ENCODE measurements at regions not wholly inside any gene's neighbourhood (a gene's known extent, or its start where the extent isn't known, plus 50 kb on each side); places are given as distances from the start of the nearest gene placed in this dataset.

GRCh38 chr10:14435976-14436632 lies 105.4 kb upstream of the FRMD4A start:
- Mint-ChIP-seq H3K9me3 (ENCODE audit: low read depth, unreplicated experiment) (no peaks in the 10 kb centered on the region), H3K27me3 (ENCODE audit: unreplicated experiment) (peaks cover 3% of the 10 kb centered on the region), H3K4me3 (ENCODE audit: low read depth, unreplicated experiment) (no peak overlapping the region), H3K27ac (ENCODE audit: unreplicated experiment) (no peak overlapping the region), H3K4me1 (ENCODE audit: low read depth, unreplicated experiment) (no peaks in the 10 kb centered on the region), H3K36me3 (ENCODE audit: insufficient read depth, unreplicated experiment) (no peaks in the 10 kb centered on the region)
- no peak for DNase-seq
- CTCF ChIA-PET = interaction anchor here (0.6 kb wide), 1 partner anchor 210 kb away, joined by 4 read pairs; no protein-coding TSS in a partner anchor
- BruUV-seq (replicated peaks) = no TSS peak
- intact Hi-C loops (cut with micrococcal nuclease; ENCODE audit: unreplicated experiment) = no loop called here
- no peak for TF ChIP-seq CTCF (IDR thresholded peaks at IDR 0.05; ENCODE audit: unreplicated experiment)

- TF ChIP-seq CTCF (IDR thresholded peaks at IDR 0.05; ENCODE audit: unreplicated experiment) = no peak
- no TSS peak for BruUV-seq (replicated peaks)
- no peak overlapping the region for H3K4me3 Mint-ChIP-seq (ENCODE audit: low read depth, unreplicated experiment)
- H3K27ac Mint-ChIP-seq (ENCODE audit: unreplicated experiment) = no peak overlapping the region
- no peaks in the 10 kb centered on the region for H3K4me1 Mint-ChIP-seq (ENCODE audit: low read depth, unreplicated experiment)
- H3K27me3 Mint-ChIP-seq (ENCODE audit: unreplicated experiment) = peaks cover 27% of the 10 kb centered on the region
- CTCF ChIA-PET = interaction anchor here (0.5 kb wide), 1 partner anchor 13 kb away, joined by 3 read pairs; no protein-coding TSS in a partner anchor
- intact Hi-C loops (cut with micrococcal nuclease; ENCODE audit: unreplicated experiment) = no loop called here
- DNase-seq = no peak
- H3K36me3 Mint-ChIP-seq (ENCODE audit: insufficient read depth, unreplicated experiment) = no peaks in the 10 kb centered on the region
- H3K9me3 Mint-ChIP-seq (ENCODE audit: low read depth, unreplicated experiment) = no peaks in the 10 kb centered on the region
Observed at GRCh38 chr10:14433147-14433546, 102.4 kb upstream of the FRMD4A start.

GRCh38 chr10:14431868-14432267 lies 101.1 kb upstream of the FRMD4A start:
- DNase-seq = no peak
- Mint-ChIP-seq H3K27ac (ENCODE audit: unreplicated experiment) (no peak overlapping the region), H3K9me3 (ENCODE audit: low read depth, unreplicated experiment) (peaks cover 2% of the 10 kb centered on the region), H3K4me1 (ENCODE audit: low read depth, unreplicated experiment) (no peaks in the 10 kb centered on the region), H3K36me3 (ENCODE audit: insufficient read depth, unreplicated experiment) (no peaks in the 10 kb centered on the region), H3K4me3 (ENCODE audit: low read depth, unreplicated experiment) (no peak overlapping the region), H3K27me3 (ENCODE audit: unreplicated experiment) (peaks cover 40% of the 10 kb centered on the region)
- intact Hi-C loops (cut with micrococcal nuclease; ENCODE audit: unreplicated experiment) = no loop called here
- no peak for TF ChIP-seq CTCF (IDR thresholded peaks at IDR 0.05; ENCODE audit: unreplicated experiment)
- CTCF ChIA-PET = interaction anchor here (1.0 kb wide), 1 partner anchor 22 kb away, joined by 3 read pairs; no protein-coding TSS in a partner anchor
- BruUV-seq (replicated peaks) = no TSS peak

- no peaks in the 10 kb centered on the region for H3K4me1 Mint-ChIP-seq (ENCODE audit: low read depth, unreplicated experiment)
- intact Hi-C loops (cut with micrococcal nuclease; ENCODE audit: unreplicated experiment) = no loop called here
- BruUV-seq (replicated peaks) = no TSS peak
- H3K4me3 Mint-ChIP-seq (ENCODE audit: low read depth, unreplicated experiment) = no peak overlapping the region
- DNase-seq = no peak
- H3K9me3 Mint-ChIP-seq (ENCODE audit: low read depth, unreplicated experiment) = peaks cover 2% of the 10 kb centered on the region
- peaks cover 42% of the 10 kb centered on the region for H3K27me3 Mint-ChIP-seq (ENCODE audit: unreplicated experiment)
- CTCF ChIA-PET = no interaction called here
- no peak for TF ChIP-seq CTCF (IDR thresholded peaks at IDR 0.05; ENCODE audit: unreplicated experiment)
- no peak overlapping the region for H3K27ac Mint-ChIP-seq (ENCODE audit: unreplicated experiment)
- no peaks in the 10 kb centered on the region for H3K36me3 Mint-ChIP-seq (ENCODE audit: insufficient read depth, unreplicated experiment)
Observed at GRCh38 chr10:14429043-14429700, 98.4 kb upstream of the FRMD4A start.
